ENCODE measurements at regions not wholly inside any gene's neighbourhood (a gene's known extent, or its start where the extent isn't known, plus 50 kb on each side); places are given as distances from the start of the nearest gene placed in this dataset.

DNA sequence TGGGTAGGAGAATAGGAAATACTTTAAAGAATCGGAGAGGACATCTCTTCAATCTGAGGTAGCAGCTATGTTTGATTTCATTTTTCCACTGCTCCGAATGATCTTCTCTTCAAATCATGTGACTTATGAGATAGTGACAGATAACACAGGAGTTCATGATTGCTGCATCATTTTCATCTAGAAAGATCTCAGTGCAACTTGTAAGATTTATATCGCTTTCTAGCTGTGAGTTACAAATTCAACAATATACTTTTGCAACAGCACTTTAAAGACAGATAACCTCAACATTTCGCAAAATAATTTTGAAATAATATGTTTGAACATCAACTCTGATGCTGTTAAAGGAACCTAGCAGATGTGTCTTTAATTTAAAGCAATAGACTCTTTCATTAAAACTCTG is 99.9 kb upstream of the CCDC80 start:
- no peaks in the 10 kb centered on the region for H3K9me3 ChIP-seq (replicated peaks in 1 of 3)
- H3K4me1 ChIP-seq (replicated peaks in 1 of 2), result no peaks in the 10 kb centered on the region
- intact Hi-C loops (cut with DNase I), result no loop called here
- no peaks in the 10 kb centered on the region for H3K27me3 ChIP-seq
- TF ChIP-seq POLR2A (IDR thresholded peaks at IDR 0.05), result no peak
- TF ChIP-seq, protein P1, sequence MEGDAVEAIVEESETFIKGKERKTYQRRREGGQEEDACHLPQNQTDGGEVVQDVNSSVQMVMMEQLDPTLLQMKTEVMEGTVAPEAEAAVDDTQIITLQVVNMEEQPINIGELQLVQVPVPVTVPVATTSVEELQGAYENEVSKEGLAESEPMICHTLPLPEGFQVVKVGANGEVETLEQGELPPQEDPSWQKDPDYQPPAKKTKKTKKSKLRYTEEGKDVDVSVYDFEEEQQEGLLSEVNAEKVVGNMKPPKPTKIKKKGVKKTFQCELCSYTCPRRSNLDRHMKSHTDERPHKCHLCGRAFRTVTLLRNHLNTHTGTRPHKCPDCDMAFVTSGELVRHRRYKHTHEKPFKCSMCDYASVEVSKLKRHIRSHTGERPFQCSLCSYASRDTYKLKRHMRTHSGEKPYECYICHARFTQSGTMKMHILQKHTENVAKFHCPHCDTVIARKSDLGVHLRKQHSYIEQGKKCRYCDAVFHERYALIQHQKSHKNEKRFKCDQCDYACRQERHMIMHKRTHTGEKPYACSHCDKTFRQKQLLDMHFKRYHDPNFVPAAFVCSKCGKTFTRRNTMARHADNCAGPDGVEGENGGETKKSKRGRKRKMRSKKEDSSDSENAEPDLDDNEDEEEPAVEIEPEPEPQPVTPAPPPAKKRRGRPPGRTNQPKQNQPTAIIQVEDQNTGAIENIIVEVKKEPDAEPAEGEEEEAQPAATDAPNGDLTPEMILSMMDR (IDR thresholded peaks at IDR 0.05), result no peak
- no peaks in the 10 kb centered on the region for H3K36me3 ChIP-seq (replicated peaks in 1 of 2)
- no peak overlapping the region for H3K27ac ChIP-seq
- DNase-seq, result no peak
- H3K4me3 ChIP-seq, result no peak overlapping the region
- 70 to 83% (median 79%) methylated on average over 4 of the region's 4 CpGs for WGBS, 4 donors

DNA sequence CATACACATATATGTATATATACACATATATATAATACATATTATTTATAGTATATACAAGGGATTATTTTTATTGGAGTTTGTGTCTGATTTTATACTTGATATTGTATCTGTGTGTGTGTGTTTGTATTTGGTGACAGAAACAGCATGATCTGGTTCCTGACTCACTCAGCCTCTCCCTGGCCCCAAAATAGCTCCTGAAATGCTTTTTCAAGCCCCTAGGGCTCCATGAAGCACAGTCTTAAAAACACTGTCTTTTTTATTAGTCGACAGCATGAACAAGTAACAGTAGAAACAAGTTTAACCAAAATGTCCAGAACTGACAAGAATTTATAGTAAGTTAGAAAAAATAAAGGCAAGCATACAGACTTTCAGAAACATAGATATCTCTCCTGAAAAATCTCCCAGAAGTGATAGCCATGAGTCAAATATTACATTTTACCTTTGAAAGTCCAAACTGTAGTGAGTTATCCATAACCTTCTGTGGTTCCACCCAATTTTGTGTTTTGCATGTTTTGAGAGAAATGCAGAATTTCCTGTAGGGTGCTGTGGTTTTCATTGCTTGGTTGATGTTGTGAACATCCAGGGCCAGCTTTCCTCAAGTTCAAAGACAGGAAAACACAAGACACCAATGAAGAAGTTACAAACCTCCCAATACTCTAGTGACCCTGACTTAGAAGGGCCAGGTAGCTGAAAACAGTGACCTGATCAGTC is 98.5 kb upstream of the CCDC80 start:
- H3K27ac ChIP-seq, result no peak overlapping the region
- no peak overlapping the region for H3K4me3 ChIP-seq
- no peaks in the 10 kb centered on the region for H3K9me3 ChIP-seq (replicated peaks in 1 of 3)
- H3K4me1 ChIP-seq (replicated peaks in 1 of 2), result no peaks in the 10 kb centered on the region
- intact Hi-C loops (cut with DNase I), result loop anchor here (5.0 to 10.0 kb wide), 2 partner anchors 235 to 238 kb away; partner anchors contain the start of gene CD200R1 (in 2 of the 2)
- DNase-seq, result no peak
- no peak for TF ChIP-seq POLR2A (IDR thresholded peaks at IDR 0.05)
- TF ChIP-seq, protein P1 (IDR thresholded peaks at IDR 0.05), result no peak
- H3K36me3 ChIP-seq (replicated peaks in 1 of 2), result no peaks in the 10 kb centered on the region
- 53 to 59% (median 56%) methylated on average over 1 of the region's 1 CpG for WGBS, 4 donors
- H3K27me3 ChIP-seq, result no peaks in the 10 kb centered on the region

DNA sequence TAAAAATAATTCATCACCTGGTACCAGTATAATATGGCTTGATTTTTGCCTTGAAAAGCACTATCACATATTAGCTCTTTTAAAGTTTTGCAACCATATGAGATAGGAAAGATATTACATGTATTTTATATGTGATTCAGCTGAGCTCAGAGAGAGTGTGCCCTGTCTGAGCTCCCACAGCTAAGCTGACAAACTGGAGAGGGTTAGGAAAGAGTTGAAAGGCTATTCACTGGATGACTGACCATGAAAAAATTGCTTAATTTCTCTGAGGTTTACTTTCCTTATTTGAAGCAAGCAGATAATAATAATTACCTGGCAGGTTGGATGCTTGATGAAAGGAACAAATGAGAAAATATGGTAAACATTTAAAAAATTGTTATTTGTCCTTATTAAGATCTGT is 97.4 kb upstream of the CCDC80 start:
- Histone ChIP-seq H3K4me3 (no peak overlapping the region), H3K9me3 (replicated peaks in 1 of 3) (no peaks in the 10 kb centered on the region), H3K4me1 (replicated peaks in 1 of 2) (no peaks in the 10 kb centered on the region), H3K27ac (no peak overlapping the region), H3K27me3 (no peaks in the 10 kb centered on the region), H3K36me3 (replicated peaks in 1 of 2) (no peaks in the 10 kb centered on the region)
- no peak for TF ChIP-seq POLR2A (IDR thresholded peaks at IDR 0.05)
- TF ChIP-seq, protein P1 (IDR thresholded peaks at IDR 0.05), result no peak
- DNase-seq, result no peak
- intact Hi-C loops (cut with DNase I), result loop anchor here (5.0 to 10.0 kb wide), 2 partner anchors 236 to 239 kb away; partner anchors contain the start of gene CD200R1 (in 2 of the 2)

DNA sequence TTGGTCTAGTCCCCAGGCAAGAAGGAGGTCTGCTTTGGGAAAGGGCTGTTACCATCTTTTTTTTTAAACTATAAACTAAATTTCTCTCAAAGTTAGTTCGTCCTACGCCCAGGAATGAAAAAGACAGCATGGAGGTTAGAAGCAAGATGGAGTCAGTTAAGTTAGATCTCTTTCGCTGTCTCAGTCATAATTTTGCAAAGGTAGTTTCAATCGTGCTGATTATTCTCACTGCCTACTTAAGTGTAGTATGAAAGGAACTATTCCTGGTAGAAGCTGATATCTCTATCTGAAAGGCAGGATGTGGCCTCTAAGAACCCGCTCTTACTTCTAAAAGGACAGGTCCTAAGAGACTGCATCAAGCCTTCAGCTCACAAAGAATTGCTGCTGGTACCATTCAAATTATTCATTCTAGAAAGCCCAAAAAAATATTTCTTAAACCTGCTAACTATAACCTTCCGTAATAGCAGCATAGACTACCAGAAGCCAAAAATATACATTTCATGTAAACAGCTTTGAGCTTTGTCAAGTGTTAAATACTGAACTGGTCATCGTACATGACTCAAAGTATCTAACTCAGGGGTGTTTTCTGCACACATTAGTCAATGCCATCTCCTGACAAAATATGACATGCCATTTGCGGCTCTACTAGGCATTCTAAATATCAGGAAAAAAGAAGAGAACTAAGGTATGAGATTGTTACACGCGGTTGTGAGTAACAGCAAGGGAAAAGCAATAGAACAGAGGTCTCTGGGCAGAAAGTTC is 96.0 kb upstream of the CCDC80 start:
- H3K27me3 ChIP-seq, result no peaks in the 10 kb centered on the region
- no peaks in the 10 kb centered on the region for H3K9me3 ChIP-seq (replicated peaks in 1 of 3)
- no peaks in the 10 kb centered on the region for H3K4me1 ChIP-seq (replicated peaks in 1 of 2)
- no peak for DNase-seq
- TF ChIP-seq, protein P1 (IDR thresholded peaks at IDR 0.05), result no peak
- TF ChIP-seq POLR2A (IDR thresholded peaks at IDR 0.05), result no peak
- WGBS, 4 donors, result 75 to 84% (median 81%) methylated on average over 10 of the region's 10 CpGs
- no peak overlapping the region for H3K27ac ChIP-seq
- intact Hi-C loops (cut with DNase I), result loop anchor here (5.0 to 10.0 kb wide), 2 partner anchors 238 to 240 kb away; partner anchors contain the start of gene CD200R1 (in 2 of the 2)
- no peak overlapping the region for H3K4me3 ChIP-seq
- H3K36me3 ChIP-seq (replicated peaks in 1 of 2), result no peaks in the 10 kb centered on the region
